OCI-LY3 (cell line): ENCODE measurements at regions not wholly inside any gene's neighbourhood (a gene's known extent, or its start where the extent isn't known, plus 50 kb on each side); places are given as distances from the start of the nearest gene placed in this dataset.

Experiments
- CTCF ChIP-seq: fragments of 200-600, 300-600 bp; sonication (generic); IDR thresholded peaks from 2 replicates; pipeline ENCODE4 v1.5.1; 2014; ENCODE audit warnings: antibody characterized with exemption, low read length, low read depth
- EZH2phosphoT487 ChIP-seq: fragments of 200-600 bp; shearing (Covaris generic); IDR thresholded peaks from 2 replicates; pipeline ENCODE4 v1.6.1; 2018; ENCODE audit warnings: antibody characterized with exemption, mixed run types, low read depth

GRCh38 chr11:38950867-38951266 is 2352.8 kb upstream of the RAG2 start:
- TF ChIP-seq CTCF = no peak
- TF ChIP-seq EZH2phosphoT487 = no peak
